ENCODE measurements at regions not wholly inside any gene's neighbourhood (a gene's known extent, or its start where the extent isn't known, plus 50 kb on each side); places are given as distances from the start of the nearest gene placed in this dataset.

- peaks cover 4% of the 10 kb centered on the region for H3K9me3 Mint-ChIP-seq
- Histone ChIP-seq H3K27ac (no peak overlapping the region), H3K36me3 (no peaks in the 10 kb centered on the region), H4K20me1 (ENCODE audit: low read depth) (no peaks in the 10 kb centered on the region), H3K9ac (no peak overlapping the region), H3F3A (ENCODE audit: low read depth) (no peaks in the 10 kb centered on the region), H3K79me2 (ENCODE audit: low read depth) (no peaks in the 10 kb centered on the region), H3K4me1 (no peaks in the 10 kb centered on the region), H3K27me3 (no peaks in the 10 kb centered on the region), H3K9me3 (ENCODE audit: low read depth) (no peaks in the 10 kb centered on the region), H3K4me3 (no peak overlapping the region), H3K4me2 (no peak overlapping the region), H2AFZ (replicated peaks) (no peak overlapping the region)
- DNase-seq (ENCODE audit: low spot score) = no peak
- TF ChIP-seq EZH2phosphoT487 (IDR thresholded peaks at IDR 0.05) (no peak), EZH2 (IDR thresholded peaks at IDR 0.05) (no peak), CTCF (IDR thresholded peaks at IDR 0.05) (no peak)
- no peaks in the 10 kb centered on the region for H3K4me1 Mint-ChIP-seq
- H3K36me3 Mint-ChIP-seq = no peaks in the 10 kb centered on the region
- H3K4me3 Mint-ChIP-seq = no peak overlapping the region
- H3K27me3 Mint-ChIP-seq (ENCODE audit: insufficient read depth, low read depth) = peaks cover 8% of the 10 kb centered on the region
- H3K27ac Mint-ChIP-seq = no peak overlapping the region
These were observed 82.5 kb upstream of the PDE10A start for GRCh38 chr6:165745492-165745891.

- Histone ChIP-seq H3K4me1 (no peaks in the 10 kb centered on the region), H3K9me3 (ENCODE audit: low read depth) (no peaks in the 10 kb centered on the region), H3K27me3 (no peaks in the 10 kb centered on the region), H3K4me3 (no peak overlapping the region), H3K27ac (no peak overlapping the region), H3K36me3 (no peaks in the 10 kb centered on the region), H3K79me2 (ENCODE audit: low read depth) (no peaks in the 10 kb centered on the region), H3K4me2 (no peak overlapping the region), H3K9ac (no peak overlapping the region), H3F3A (ENCODE audit: low read depth) (no peaks in the 10 kb centered on the region), H2AFZ (replicated peaks) (no peak overlapping the region), H4K20me1 (ENCODE audit: low read depth) (no peaks in the 10 kb centered on the region)
- Mint-ChIP-seq H3K27ac (no peak overlapping the region), H3K4me1 (no peaks in the 10 kb centered on the region), H3K4me3 (no peak overlapping the region), H3K9me3 (peaks cover 4% of the 10 kb centered on the region), H3K27me3 (ENCODE audit: insufficient read depth, low read depth) (peaks cover 8% of the 10 kb centered on the region), H3K36me3 (no peaks in the 10 kb centered on the region)
- DNase-seq (ENCODE audit: low spot score) = no peak
- TF ChIP-seq EZH2 (IDR thresholded peaks at IDR 0.05) (no peak), CTCF (IDR thresholded peaks at IDR 0.05) (no peak), EZH2phosphoT487 (IDR thresholded peaks at IDR 0.05) (no peak)
These were observed 81.7 kb upstream of the PDE10A start for GRCh38 chr6:165744555-165745228.

GRCh38 chr6:165743366-165743898, 80.4 kb upstream of the PDE10A start:
- no peaks in the 10 kb centered on the region for H4K20me1 ChIP-seq (ENCODE audit: low read depth)
- DNase-seq (ENCODE audit: low spot score) = no peak
- Mint-ChIP-seq H3K9me3 (peaks cover 3% of the 10 kb centered on the region), H3K27me3 (ENCODE audit: insufficient read depth, low read depth) (peaks cover 3% of the 10 kb centered on the region), H3K36me3 (no peaks in the 10 kb centered on the region), H3K27ac (no peak overlapping the region), H3K4me3 (no peak overlapping the region), H3K4me1 (no peaks in the 10 kb centered on the region)
- TF ChIP-seq EZH2 (IDR thresholded peaks at IDR 0.05) = no peak
- TF ChIP-seq EZH2phosphoT487 (IDR thresholded peaks at IDR 0.05) = no peak
- TF ChIP-seq CTCF (IDR thresholded peaks at IDR 0.05) = no peak
- no peak overlapping the region for H3K9ac ChIP-seq
- H2AFZ ChIP-seq (replicated peaks) = no peak overlapping the region
- H3K27me3 ChIP-seq = no peaks in the 10 kb centered on the region
- no peaks in the 10 kb centered on the region for H3K9me3 ChIP-seq (ENCODE audit: low read depth)
- no peaks in the 10 kb centered on the region for H3F3A ChIP-seq (ENCODE audit: low read depth)
- H3K27ac ChIP-seq = no peak overlapping the region
- no peaks in the 10 kb centered on the region for H3K4me1 ChIP-seq
- no peaks in the 10 kb centered on the region for H3K36me3 ChIP-seq
- H3K79me2 ChIP-seq (ENCODE audit: low read depth) = no peaks in the 10 kb centered on the region
- no peak overlapping the region for H3K4me2 ChIP-seq
- no peak overlapping the region for H3K4me3 ChIP-seq
